GM23338 (cell line): ENCODE measurements at regions not wholly inside any gene's neighbourhood (a gene's known extent, or its start where the extent isn't known, plus 50 kb on each side); places are given as distances from the start of the nearest gene placed in this dataset.
A peak's percentile ranks its signal among the peaks of the same experiment; 100 is the strongest.

Experiments
- ATAC-seq: fragments of 200-7000 bp; cut with Tn5 transposase; 3 replicates; pipeline ENCODE4 v1.9.1; 2020
- DNase-seq: peaks from one replicate; pipeline ENCODE4 v3.0.0-alpha.2; 2015; ENCODE audit warnings: low spot score
- H2AFZ ChIP-seq: fragments of 200-600 bp; sonication (generic); 2 replicates; pipeline ENCODE4 v1.8.0; 2016; ENCODE audit warnings: antibody characterized with exemption, mild to moderate bottlenecking, moderate library complexity
- H3F3A ChIP-seq: fragments of 200-600 bp; sonication (generic); replicated peaks from 2 replicates; pipeline ENCODE4 v1.8.0; 2017; ENCODE audit warnings: antibody characterized with exemption, mixed run types, low read depth
- H3K27ac ChIP-seq: fragments of 200-600 bp; sonication (generic); 2 replicates; pipeline ENCODE4 v1.6.1; 2016; ENCODE audit warnings: low read depth
- H3K27me3 ChIP-seq: fragments of 200-600 bp; sonication (generic); 2 replicates; pipeline ENCODE4 v1.8.0; 2016; ENCODE audit warnings: mild to moderate bottlenecking, mixed run types, moderate library complexity; ENCODE audit not compliant: insufficient read depth
- H3K36me3 ChIP-seq: fragments of 200-600 bp; sonication (generic); 2 replicates; pipeline ENCODE4 v1.8.0; 2016; ENCODE audit warnings: mild to moderate bottlenecking; ENCODE audit not compliant: insufficient read depth
- H3K4me1 ChIP-seq: fragments of 200-600 bp; sonication (generic); 2 replicates; pipeline ENCODE4 v1.8.0; 2016; ENCODE audit warnings: mild to moderate bottlenecking, moderate library complexity; ENCODE audit not compliant: insufficient read depth
- H3K4me2 ChIP-seq: fragments of 200-600 bp; sonication (generic); 2 replicates; pipeline ENCODE4 v1.7.1; 2017; ENCODE audit warnings: mixed run types
- H3K4me3 ChIP-seq: fragments of 200-600 bp; sonication (generic); 2 replicates; pipeline ENCODE4 v1.6.1; 2016; ENCODE audit warnings: mixed run types
- H3K79me2 ChIP-seq: fragments of 200-600 bp; sonication (generic); replicated peaks from 2 replicates; pipeline ENCODE4 v1.8.0; 2017; ENCODE audit warnings: mild to moderate bottlenecking; ENCODE audit not compliant: insufficient read depth
- H3K9me2 ChIP-seq: fragments of 200-600 bp; sonication (generic); 2 replicates; pipeline ENCODE4 v1.8.0; 2017; ENCODE audit not compliant: insufficient read depth
- H4K20me1 ChIP-seq: fragments of 200-600 bp; sonication (generic); replicated peaks from 2 replicates; pipeline ENCODE4 v1.8.0; 2017; ENCODE audit warnings: mild to moderate bottlenecking; ENCODE audit not compliant: insufficient read depth
- H3K27ac Mint-ChIP-seq: 2 replicates; pipeline ENCODE4 v1.8.0; 2020; ENCODE audit warnings: inconsistent platforms, mild to moderate bottlenecking, moderate library complexity, mixed read lengths
- H3K27me3 Mint-ChIP-seq: 3 replicates; pipeline ENCODE4 v1.8.0; 2022; ENCODE audit warnings: low read depth, mild to moderate bottlenecking, moderate library complexity, mixed read lengths, inconsistent platforms; ENCODE audit not compliant: insufficient read depth, poor library complexity
- H3K36me3 Mint-ChIP-seq: 3 replicates; pipeline ENCODE4 v1.8.0; 2021; ENCODE audit warnings: low read depth, mild to moderate bottlenecking, inconsistent platforms, moderate library complexity, mixed read lengths
- H3K4me1 Mint-ChIP-seq: 3 replicates; pipeline ENCODE4 v1.8.0; 2020; ENCODE audit warnings: mild to moderate bottlenecking, inconsistent platforms, mixed read lengths
- H3K4me3 Mint-ChIP-seq: 3 replicates; pipeline ENCODE4 v1.8.0; 2021; ENCODE audit warnings: moderate library complexity, mild to moderate bottlenecking, inconsistent platforms, mixed read lengths
- H3K9me3 Mint-ChIP-seq: 3 replicates; pipeline ENCODE4 v1.8.0; 2020; ENCODE audit warnings: moderate library complexity, mild to moderate bottlenecking, inconsistent platforms, mixed read lengths
- CREB1 ChIP-seq: fragments of 250-450 bp; sonication (Bioruptor Pico); IDR thresholded peaks from 2 replicates; pipeline ENCODE4 v1.5.0; 2020; ENCODE audit warnings: low read depth, mild to moderate bottlenecking, moderate library complexity
- ETS1 ChIP-seq: IDR thresholded peaks from 2 replicates; pipeline ENCODE4 v1.6.1; 2016; ENCODE audit warnings: antibody characterized with exemption
- EZH2 ChIP-seq: fragments of 200-600 bp; sonication (generic); IDR thresholded peaks from one replicate; pipeline ENCODE4 v1.8.0; 2017; ENCODE audit warnings: antibody characterized with exemption, mild to moderate bottlenecking, low read depth; ENCODE audit not compliant: unreplicated experiment
- EZH2phosphoT487 ChIP-seq: fragments of 200-600 bp; sonication (generic); IDR thresholded peaks from one replicate; pipeline ENCODE4 v1.8.1; 2018; ENCODE audit warnings: antibody characterized with exemption; ENCODE audit not compliant: unreplicated experiment
- NANOG ChIP-seq: IDR thresholded peaks from 2 replicates; pipeline ENCODE4 v1.6.1; 2016; ENCODE audit warnings: antibody characterized with exemption, borderline replicate concordance
- STAT1 ChIP-seq: IDR thresholded peaks from one replicate; pipeline ENCODE4 v1.6.1; 2016; ENCODE audit warnings: antibody characterized with exemption; ENCODE audit not compliant: unreplicated experiment
- ZNF114 ChIP-seq: fragments of 250-450 bp; sonication (Bioruptor Pico); IDR thresholded peaks from 2 replicates; pipeline ENCODE4 v1.5.0; 2020; ENCODE audit warnings: mild to moderate bottlenecking, moderate library complexity
- ZNF331 ChIP-seq: fragments of 250-450 bp; sonication (Bioruptor Pico); IDR thresholded peaks from 2 replicates; pipeline ENCODE4 v1.5.0; 2020; ENCODE audit warnings: low read depth, mild to moderate bottlenecking, moderate library complexity
- ZNF462 ChIP-seq: fragments of 250-450 bp; sonication (Bioruptor Pico); IDR thresholded peaks from 2 replicates; pipeline ENCODE4 v1.5.0; 2020; ENCODE audit warnings: mild to moderate bottlenecking, moderate library complexity
- TF ChIP-seq, protein P1 (sequence below): IDR thresholded peaks from one replicate; pipeline ENCODE4 v1.6.1; 2018; ENCODE audit warnings: antibody characterized with exemption; ENCODE audit not compliant: unreplicated experiment

GRCh38 chr2:157940024-157940423 is 63.9 kb upstream of the ACVR1 start:
- H3K4me1 Mint-ChIP-seq: peaks cover 4% of the 10 kb centered on the region
- Histone ChIP-seq H3K9me2 (peaks cover 13% of the 10 kb centered on the region; the same call in 1 of the 2 replicates), H3K79me2 (no peaks in the 10 kb centered on the region), H3F3A (no peaks in the 10 kb centered on the region), H3K4me3 (no peak overlapping the region), H3K27me3 (peaks cover 16% of the 10 kb centered on the region), H3K27ac (no peak overlapping the region), H3K4me1 (no peaks in the 10 kb centered on the region), H2AFZ (no peak overlapping the region), H3K4me2 (no peak overlapping the region), H4K20me1 (no peaks in the 10 kb centered on the region), H3K36me3 (no peaks in the 10 kb centered on the region)
- DNase-seq (no peak), ATAC-seq (no peak)
- no peaks in the 10 kb centered on the region for H3K36me3 Mint-ChIP-seq
- H3K27ac Mint-ChIP-seq: no peak overlapping the region
- TF ChIP-seq ZNF331 (no peak), ZNF462 (CRISPR knock-in tag) (0 out of 2 replicates have a peak, but pooled peaks have one; percentile 6)
- H3K27me3 Mint-ChIP-seq: peaks cover 18% of the 10 kb centered on the region
- H3K4me3 Mint-ChIP-seq: no peak overlapping the region
- H3K9me3 Mint-ChIP-seq: no peaks in the 10 kb centered on the region

GRCh38 chr2:157938556-157938955 is 62.4 kb upstream of the ACVR1 start:
- H3K9me2 ChIP-seq: peaks cover 6% of the 10 kb centered on the region; the same call in 1 of the 2 replicates
- H3K4me1 ChIP-seq: peaks cover 12% of the 10 kb centered on the region
- Mint-ChIP-seq H3K27me3 (peaks cover 33% of the 10 kb centered on the region), H3K4me3 (no peak overlapping the region), H3K36me3 (no peaks in the 10 kb centered on the region), H3K9me3 (no peaks in the 10 kb centered on the region), H3K4me1 (peaks cover 17% of the 10 kb centered on the region), H3K27ac (no peak overlapping the region)
- H3K27ac ChIP-seq: no peak overlapping the region
- no peak overlapping the region for H3K4me3 ChIP-seq
- no peaks in the 10 kb centered on the region for H3K79me2 ChIP-seq
- ATAC-seq: no peak
- DNase-seq: no peak
- H4K20me1 ChIP-seq: no peaks in the 10 kb centered on the region
- H2AFZ ChIP-seq: no peak overlapping the region
- no peak overlapping the region for H3K4me2 ChIP-seq
- no peaks in the 10 kb centered on the region for H3K36me3 ChIP-seq
- H3F3A ChIP-seq: no peaks in the 10 kb centered on the region
- H3K27me3 ChIP-seq: peaks cover 29% of the 10 kb centered on the region
- TF ChIP-seq ZNF114 (CRISPR knock-in tag): no peak
- TF ChIP-seq EZH2: no peak
- no peak for TF ChIP-seq ETS1
- no peak for TF ChIP-seq NANOG
- TF ChIP-seq CREB1 (CRISPR knock-in tag): no peak
- TF ChIP-seq, protein P1, sequence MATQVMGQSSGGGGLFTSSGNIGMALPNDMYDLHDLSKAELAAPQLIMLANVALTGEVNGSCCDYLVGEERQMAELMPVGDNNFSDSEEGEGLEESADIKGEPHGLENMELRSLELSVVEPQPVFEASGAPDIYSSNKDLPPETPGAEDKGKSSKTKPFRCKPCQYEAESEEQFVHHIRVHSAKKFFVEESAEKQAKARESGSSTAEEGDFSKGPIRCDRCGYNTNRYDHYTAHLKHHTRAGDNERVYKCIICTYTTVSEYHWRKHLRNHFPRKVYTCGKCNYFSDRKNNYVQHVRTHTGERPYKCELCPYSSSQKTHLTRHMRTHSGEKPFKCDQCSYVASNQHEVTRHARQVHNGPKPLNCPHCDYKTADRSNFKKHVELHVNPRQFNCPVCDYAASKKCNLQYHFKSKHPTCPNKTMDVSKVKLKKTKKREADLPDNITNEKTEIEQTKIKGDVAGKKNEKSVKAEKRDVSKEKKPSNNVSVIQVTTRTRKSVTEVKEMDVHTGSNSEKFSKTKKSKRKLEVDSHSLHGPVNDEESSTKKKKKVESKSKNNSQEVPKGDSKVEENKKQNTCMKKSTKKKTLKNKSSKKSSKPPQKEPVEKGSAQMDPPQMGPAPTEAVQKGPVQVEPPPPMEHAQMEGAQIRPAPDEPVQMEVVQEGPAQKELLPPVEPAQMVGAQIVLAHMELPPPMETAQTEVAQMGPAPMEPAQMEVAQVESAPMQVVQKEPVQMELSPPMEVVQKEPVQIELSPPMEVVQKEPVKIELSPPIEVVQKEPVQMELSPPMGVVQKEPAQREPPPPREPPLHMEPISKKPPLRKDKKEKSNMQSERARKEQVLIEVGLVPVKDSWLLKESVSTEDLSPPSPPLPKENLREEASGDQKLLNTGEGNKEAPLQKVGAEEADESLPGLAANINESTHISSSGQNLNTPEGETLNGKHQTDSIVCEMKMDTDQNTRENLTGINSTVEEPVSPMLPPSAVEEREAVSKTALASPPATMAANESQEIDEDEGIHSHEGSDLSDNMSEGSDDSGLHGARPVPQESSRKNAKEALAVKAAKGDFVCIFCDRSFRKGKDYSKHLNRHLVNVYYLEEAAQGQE: no peak
- TF ChIP-seq STAT1: no peak
- no peak for TF ChIP-seq EZH2phosphoT487
